HG02610 (cell line): ENCODE measurements at regions not wholly inside any gene's neighbourhood (a gene's known extent, or its start where the extent isn't known, plus 50 kb on each side); places are given as distances from the start of the nearest gene placed in this dataset.
"Not testable (repeated sequence)": the region's sequence is repeated elsewhere in the genome, so short reads cannot be mapped to it uniquely, and the experiment has no call there.

Source experiments
- ATAC-seq: cut with Tn5 transposase; IDR thresholded peaks from one replicate; pipeline ENCODE4 v1.9.1; 2021; ENCODE audit warnings: mild to moderate bottlenecking, moderate library complexity; ENCODE audit not compliant: unreplicated experiment

- ATAC-seq, result not testable (repeated sequence)
Measured at GRCh38 chr10:9402067-9402466, 1347.6 kb downstream of the GATA3 start.

DNA sequence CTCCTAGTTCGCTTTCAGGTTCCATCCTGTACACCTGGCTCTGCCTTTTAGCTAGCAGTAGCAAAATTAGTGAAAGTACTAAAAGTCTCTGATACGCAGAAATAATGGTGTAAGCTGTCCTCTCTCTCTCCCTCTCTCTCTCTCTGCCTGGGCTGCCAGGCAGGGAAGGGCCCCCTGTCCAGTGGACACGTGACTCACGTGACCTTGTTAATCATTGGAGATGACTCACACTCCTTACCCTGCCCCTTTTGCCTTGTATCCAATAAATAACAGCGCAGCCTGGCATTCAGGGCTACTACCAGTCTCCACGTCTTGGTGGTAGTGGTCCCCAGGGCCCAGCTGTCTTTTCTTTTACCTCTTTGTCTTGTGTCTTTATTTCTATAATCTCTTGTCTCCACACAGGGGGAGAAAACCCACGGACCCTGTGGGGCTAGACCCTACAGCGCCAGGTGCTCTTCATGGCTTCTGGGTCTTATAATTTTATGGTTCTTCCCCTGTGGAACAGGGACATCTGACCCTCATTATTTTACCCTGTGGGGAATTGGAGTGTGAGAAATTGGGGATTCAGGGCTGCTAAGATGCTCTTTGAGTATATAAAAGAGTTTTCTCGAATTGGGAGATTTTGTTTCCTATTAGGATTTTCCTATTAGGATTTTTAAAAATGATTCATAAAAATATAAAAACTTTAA lies 1348.2 kb downstream of the GATA3 start:
- ATAC-seq, result not testable (repeated sequence)

DNA sequence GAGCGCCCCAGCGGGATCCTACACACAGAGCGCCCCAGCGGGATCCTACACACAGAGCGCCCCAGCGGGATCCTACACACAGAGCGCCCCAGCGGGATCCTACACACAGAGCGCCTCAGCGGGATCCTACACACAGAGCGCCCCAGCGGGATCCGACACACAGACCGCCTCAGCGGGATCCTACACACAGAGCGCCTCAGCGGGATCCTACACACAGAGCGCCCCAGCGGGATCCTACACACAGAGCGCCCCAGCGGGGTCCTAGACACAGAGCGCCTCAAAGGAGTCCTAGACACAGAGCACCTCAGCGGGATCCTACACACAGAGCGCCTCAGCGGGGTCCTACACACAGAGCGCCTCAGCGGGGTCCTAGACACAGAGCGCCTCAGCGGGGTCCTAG lies 1352.7 kb downstream of the GATA3 start:
- ATAC-seq, result not testable (repeated sequence)

DNA sequence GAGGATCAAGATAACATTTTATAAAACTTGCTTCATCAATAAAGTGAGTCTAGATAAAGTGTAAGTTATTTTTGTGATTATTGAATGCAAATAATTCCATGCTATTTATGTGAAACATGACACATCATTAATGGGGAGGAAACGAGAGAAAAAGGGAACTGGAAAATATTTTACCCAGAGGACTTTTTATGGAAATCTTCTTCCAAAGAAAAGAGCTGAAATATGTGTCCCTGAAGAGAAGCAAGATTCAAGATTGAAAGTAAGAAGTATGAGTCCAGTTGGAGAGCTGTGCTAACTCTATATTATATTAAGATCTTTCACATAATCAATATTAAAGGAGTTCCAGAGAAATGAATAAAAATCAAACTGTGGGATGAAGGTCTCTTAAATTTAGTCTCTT lies 1361.8 kb downstream of the GATA3 start:
- no peak for ATAC-seq

DNA sequence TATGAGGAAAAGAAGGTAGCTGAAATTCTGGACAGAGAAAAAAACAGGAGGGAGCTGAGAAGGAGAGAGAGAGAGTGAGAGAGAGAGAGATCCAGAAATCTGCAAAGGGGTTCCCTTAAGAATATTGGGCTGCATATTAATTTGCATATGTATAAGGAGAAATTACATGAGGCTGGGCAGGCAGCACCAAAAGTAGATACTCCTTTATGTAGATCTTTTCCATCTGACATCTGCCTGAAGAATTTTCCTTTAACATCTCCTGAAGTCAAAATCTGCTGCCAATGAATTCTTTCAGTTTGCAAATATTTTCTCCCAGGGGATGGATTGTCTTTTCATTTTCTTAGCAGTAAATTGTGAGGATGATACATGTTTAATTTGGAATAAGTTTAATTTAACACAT lies 1365.3 kb downstream of the GATA3 start:
- no peak for ATAC-seq

GRCh38 chr10:9427209-9427608 lies 1372.7 kb downstream of the GATA3 start:
- ATAC-seq, result no peak

DNA sequence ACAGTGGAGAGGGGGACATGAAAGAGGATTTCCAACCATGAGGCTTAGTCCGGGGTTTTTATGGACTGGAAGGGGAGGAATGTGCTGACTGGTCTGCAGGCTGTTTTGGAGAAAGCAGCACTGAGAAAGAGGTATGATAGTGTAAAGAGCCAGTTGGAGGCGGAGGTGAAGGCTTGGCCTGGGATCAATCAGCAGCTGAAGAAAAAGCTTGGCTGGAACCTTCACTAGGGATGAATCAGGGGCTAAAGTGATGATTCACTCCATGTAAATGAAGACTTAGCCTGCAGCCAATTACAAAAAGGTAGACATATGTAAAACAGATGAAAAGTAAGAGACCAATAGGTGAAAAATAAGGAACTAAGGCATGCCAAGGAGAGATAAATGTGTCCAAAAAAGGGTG lies 1382.6 kb downstream of the GATA3 start:
- ATAC-seq, result no peak

- ATAC-seq, result no peak
Measured at GRCh38 chr10:9443758-9444157, 1389.3 kb downstream of the GATA3 start.

- ATAC-seq, result no peak
Measured at GRCh38 chr10:9449530-9449929, 1395.0 kb downstream of the GATA3 start.

DNA sequence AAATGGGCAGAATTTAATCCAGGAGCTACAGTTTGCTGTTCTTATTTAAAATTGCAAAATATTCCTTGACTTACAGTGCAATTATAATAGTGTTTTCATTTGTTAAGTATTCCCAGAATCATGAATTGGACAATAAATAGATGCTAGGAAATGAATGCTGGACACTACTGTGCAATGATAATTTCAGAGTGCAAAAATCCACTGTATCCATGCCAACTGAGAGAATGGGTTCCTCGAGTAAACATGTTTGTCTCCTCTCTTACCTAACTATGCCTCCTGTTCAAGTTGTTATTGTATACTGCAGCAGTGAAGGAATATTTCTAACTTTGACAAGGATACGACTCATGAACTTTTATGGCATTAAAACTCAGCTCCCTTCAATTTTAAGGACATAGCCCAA lies 1396.3 kb downstream of the GATA3 start:
- ATAC-seq, result no peak

DNA sequence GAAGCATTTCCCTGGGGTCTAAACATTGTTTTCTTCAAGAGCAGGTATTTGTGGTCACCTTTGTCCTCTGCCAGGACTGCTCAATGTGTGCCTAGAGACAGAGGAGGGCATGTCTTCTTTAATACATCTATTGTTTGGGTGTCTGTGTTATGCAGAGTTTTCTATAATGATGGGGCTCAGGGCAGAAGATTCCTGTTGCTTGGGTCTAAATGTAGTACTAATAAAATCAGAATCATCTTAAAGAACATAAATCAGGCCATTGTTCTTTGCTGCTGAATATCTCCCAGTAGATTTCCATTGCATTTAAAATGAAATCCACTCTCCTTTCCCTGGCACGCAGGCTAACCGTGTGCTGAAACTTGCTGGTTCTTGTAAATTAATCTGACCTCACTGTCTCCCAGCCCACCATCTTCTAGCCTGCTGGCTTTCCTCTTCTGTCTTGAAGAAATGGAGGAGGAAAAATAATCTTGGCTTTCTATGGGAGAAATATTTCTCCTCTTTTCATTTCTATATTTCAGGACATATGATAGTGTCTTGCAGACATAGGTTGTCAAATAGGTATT lies 1396.8 kb downstream of the GATA3 start:
- no peak for ATAC-seq

DNA sequence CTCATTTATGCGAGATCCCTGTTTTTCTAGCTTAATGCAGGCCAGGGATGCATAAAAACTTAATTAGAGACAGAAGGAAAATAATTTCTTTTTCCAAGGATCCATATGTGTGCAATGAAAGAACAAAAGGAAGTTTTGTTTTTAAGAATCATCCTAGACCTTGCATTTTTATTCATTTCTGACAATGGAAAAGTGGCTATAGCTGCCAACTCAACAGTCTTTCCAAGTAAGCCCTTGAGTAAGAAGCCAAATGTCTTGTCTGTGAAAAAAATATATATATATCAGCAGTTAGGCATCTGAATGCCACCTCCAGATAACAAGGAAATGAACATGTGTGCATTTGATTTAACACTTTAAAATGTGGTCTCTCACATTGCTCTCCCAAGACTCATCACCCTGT lies 1397.6 kb downstream of the GATA3 start:
- no peak for ATAC-seq

DNA sequence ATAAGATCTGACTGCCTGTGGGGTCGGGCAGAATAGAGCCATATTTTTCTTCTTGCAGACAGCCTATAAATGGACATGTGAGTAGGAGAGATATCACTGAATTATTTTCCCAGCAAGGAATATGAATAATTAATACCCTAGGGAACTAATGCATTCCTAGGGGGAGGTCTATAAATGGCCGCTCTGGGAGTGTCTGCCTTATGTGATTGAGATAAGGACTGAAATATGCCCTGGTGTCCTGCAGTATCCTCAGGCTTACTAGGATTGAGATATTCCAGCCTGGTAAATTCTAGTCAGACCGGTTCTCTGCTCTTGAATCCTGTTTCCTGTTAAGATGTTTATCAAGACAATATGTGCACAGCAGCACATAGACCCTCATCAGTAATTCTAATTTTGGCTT lies 1399.4 kb downstream of the GATA3 start:
- not testable (repeated sequence) for ATAC-seq

- ATAC-seq, result no peak
Measured at GRCh38 chr10:9469663-9470205, 1415.2 kb downstream of the GATA3 start.

- ATAC-seq, result no peak
Measured at GRCh38 chr10:9470581-9470980, 1416.1 kb downstream of the GATA3 start.

DNA sequence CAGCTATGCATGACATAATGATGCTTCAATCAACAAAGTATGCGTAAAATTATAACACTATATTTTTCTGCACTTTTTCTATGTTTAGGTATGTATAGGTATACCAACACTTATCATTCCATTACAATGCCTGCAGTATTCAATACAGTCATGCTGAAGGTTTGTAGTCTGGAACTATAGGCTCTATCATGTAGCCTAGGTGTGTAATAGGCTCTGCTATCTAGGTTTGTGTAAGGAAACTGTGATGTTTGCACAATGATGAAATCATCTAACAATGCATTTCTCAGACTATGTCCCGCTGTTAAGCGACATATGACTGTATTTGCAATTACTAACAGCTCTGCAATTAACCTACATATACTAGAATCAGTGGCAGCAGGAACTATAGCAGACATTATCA lies 1447.5 kb downstream of the GATA3 start:
- no peak for ATAC-seq

DNA sequence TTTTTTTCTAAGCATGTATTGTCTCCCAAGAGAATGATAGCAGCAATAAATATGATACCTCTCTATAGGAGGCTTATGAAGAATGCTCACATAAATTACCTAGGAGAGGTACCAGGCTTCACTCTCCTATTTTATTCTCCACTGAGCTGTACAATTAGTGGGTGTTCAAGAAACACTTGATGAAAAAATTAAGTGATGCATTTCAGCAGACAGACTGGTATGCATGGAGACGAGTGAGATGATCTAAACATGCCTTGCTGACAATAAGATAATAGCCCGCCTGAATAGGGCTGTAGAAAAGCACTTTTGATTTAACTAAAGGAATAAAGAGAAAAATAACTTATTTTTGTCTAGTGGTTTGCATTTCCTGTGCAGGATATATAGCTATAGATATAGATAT lies 1449.7 kb downstream of the GATA3 start:
- no peak for ATAC-seq

DNA sequence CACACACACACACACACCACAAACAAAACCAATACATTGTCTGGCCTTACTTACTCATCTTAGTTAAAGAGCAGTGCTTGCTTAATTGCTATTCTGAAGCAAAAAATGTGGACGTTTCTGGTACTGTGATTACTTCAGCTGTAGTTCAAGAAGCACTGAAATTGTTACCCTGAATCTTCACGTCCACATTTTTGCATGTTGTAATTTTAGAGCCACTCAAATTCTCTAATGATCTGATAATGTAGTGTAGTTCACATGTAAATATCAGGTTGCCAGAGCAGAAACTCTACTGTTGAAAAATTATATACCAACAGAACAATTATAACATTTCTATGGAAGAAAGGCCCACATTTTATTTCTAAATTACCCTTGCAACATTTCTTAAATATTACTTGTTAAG lies 1451.1 kb downstream of the GATA3 start:
- ATAC-seq, result no peak

DNA sequence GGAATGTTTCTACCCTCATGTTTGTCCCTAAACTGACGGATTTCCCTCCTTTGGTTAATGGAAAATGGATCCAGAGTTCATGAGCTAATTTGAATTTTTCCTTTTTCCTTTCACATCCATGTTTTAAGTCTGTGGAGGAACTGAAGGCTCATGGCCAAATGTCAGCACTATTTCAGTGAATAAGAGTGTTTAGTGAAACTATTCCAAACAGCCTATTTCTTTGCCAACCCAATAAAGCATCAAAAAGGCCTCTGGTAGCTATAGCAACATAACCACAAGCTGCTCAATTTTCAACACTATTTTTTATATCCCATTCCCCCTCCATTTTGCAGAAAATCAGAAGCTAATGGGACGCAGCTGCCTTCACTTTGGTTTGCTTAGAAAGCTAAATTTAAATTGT lies 1454.1 kb downstream of the GATA3 start:
- ATAC-seq, result no peak

GRCh38 chr10:9510626-9511025 lies 1456.1 kb downstream of the GATA3 start:
- no peak for ATAC-seq

GRCh38 chr10:9515922-9516321 lies 1461.4 kb downstream of the GATA3 start:
- ATAC-seq, result no peak

- peak; percentile 91 for ATAC-seq
Measured at GRCh38 chr10:9535744-9536143, 1481.3 kb downstream of the GATA3 start.

DNA sequence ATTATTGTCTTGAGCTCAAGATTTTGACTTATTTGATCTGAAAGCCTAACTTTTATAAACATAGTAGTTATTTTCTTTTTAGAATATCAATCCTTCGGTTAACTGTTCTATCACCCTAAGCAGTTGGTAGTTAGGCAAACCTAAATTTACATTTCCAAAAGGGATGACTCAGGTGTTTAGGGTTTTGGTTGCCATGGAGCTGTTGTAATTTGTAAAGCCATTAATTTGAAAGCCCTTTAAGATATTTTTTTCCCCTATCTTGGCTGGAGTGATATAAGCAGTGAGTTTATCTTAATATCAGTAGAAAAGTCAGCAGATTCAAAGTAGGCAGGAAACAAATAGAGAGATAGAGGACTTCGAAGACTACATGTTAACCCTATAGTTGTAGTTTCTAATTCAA lies 1472.6 kb upstream of the CELF2 start:
- ATAC-seq, result no peak
